Nucleus accumbens (tissue), 56 donors: ENCODE measurements at regions not wholly inside any gene's neighbourhood (a gene's known extent, or its start where the extent isn't known, plus 50 kb on each side); places are given as distances from the start of the nearest gene placed in this dataset.
"Not testable (repeated sequence)": the region's sequence is repeated elsewhere in the genome, so short reads cannot be mapped to it uniquely, and the experiment has no call there.

Source experiments
- DNase-seq, 56 donors: peaks; one replicate each; lab custom pipeline; 2025; lab: John Stamatoyannopoulos, UW

- DNase-seq: peak in 24 of 56 donors; percentile 0 to 49 (median 7)
Observed at GRCh38 chr3:20669184-20669583, 483.2 kb upstream of the SGO1 start.

- DNase-seq: peak in 9 of 56 donors; percentile 0 to 21 (median 3)
Observed at GRCh38 chr3:20668411-20668810, 482.4 kb upstream of the SGO1 start.

- DNase-seq: no peak
Observed at GRCh38 chr3:20666091-20666490, 480.1 kb upstream of the SGO1 start.

- DNase-seq: no peak
Observed at GRCh38 chr3:20658491-20658890, 472.5 kb upstream of the SGO1 start.

GRCh38 chr3:20657560-20657959 is 471.6 kb upstream of the SGO1 start:
- DNase-seq: no peak

GRCh38 chr3:20652231-20652986 is 466.4 kb upstream of the SGO1 start:
- no peak for DNase-seq

- DNase-seq: no peak
Observed at GRCh38 chr3:20648921-20649381, 462.9 kb upstream of the SGO1 start.

GRCh38 chr3:20648294-20648693 is 462.3 kb upstream of the SGO1 start:
- no peak for DNase-seq

- no peak for DNase-seq
Observed at GRCh38 chr3:20646425-20646824, 460.4 kb upstream of the SGO1 start.

GRCh38 chr3:20645340-20645739 is 459.3 kb upstream of the SGO1 start:
- no peak for DNase-seq

GRCh38 chr3:20637729-20638128 is 451.7 kb upstream of the SGO1 start:
- DNase-seq: no peak

GRCh38 chr3:20622304-20622703 is 436.3 kb upstream of the SGO1 start:
- no peak for DNase-seq

GRCh38 chr3:20618621-20619020 is 432.6 kb upstream of the SGO1 start:
- not testable (repeated sequence) for DNase-seq

- DNase-seq: not testable (repeated sequence)
Observed at GRCh38 chr3:20618181-20618580, 432.2 kb upstream of the SGO1 start.

- not testable (repeated sequence) for DNase-seq
Observed at GRCh38 chr3:20615982-20616381, 430.0 kb upstream of the SGO1 start.

GRCh38 chr3:20608054-20608738 is 422.2 kb upstream of the SGO1 start:
- DNase-seq: no peak

- no peak for DNase-seq
Observed at GRCh38 chr3:20604659-20605058, 418.7 kb upstream of the SGO1 start.

GRCh38 chr3:20589275-20589674 is 403.3 kb upstream of the SGO1 start:
- DNase-seq: no peak

GRCh38 chr3:20588781-20589180 is 402.8 kb upstream of the SGO1 start:
- DNase-seq: no peak

- DNase-seq: no peak
Observed at GRCh38 chr3:20583648-20584047, 397.6 kb upstream of the SGO1 start.

GRCh38 chr3:20576228-20576627 is 390.2 kb upstream of the SGO1 start:
- no peak for DNase-seq

- no peak for DNase-seq
Observed at GRCh38 chr3:20575146-20575545, 389.1 kb upstream of the SGO1 start.
